ENCODE measurements at regions not wholly inside any gene's neighbourhood (a gene's known extent, or its start where the extent isn't known, plus 50 kb on each side); places are given as distances from the start of the nearest gene placed in this dataset.
"Not testable (repeated sequence)": the region's sequence is repeated elsewhere in the genome, so short reads cannot be mapped to it uniquely, and the experiment has no call there.

DNA sequence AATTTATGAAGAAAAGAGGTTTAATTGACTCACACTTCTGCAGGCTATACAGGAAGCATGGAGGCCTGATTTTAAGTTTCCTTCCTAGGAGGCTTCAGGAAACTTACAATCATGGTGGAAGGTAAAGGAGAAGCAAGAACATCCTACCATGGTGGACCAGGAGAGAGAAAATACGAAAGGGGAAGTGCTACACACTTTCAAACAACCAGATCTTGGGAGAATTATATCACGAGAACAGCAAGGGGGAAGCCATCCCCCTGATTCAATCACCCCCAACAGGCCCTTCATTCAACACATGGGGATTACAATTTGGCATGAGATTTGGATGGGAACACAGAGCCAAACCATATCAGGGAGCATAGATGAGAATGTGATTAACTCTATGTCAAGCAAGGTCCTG, 121.0 kb downstream of the MTHFS start:
- DNase-seq = no peak

DNA sequence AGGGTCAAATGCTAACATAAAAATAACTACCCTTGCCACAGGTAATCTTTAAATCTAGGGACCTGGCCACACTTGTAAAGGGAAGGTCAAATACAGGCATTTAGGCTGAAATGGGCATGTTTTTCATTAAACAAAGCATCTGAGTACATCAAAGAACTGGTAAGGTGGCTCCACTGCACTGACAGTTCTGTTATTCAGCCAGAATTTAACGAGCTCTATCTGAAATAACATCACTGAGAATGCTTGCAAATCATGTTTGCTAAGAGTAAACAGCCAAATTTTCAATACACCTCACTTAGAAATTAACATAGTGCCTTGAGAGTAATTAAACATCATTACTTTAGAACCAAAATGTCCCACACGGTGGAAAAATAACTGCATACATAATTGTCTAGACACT, 118.9 kb downstream of the MTHFS start:
- DNase-seq = no peak

DNA sequence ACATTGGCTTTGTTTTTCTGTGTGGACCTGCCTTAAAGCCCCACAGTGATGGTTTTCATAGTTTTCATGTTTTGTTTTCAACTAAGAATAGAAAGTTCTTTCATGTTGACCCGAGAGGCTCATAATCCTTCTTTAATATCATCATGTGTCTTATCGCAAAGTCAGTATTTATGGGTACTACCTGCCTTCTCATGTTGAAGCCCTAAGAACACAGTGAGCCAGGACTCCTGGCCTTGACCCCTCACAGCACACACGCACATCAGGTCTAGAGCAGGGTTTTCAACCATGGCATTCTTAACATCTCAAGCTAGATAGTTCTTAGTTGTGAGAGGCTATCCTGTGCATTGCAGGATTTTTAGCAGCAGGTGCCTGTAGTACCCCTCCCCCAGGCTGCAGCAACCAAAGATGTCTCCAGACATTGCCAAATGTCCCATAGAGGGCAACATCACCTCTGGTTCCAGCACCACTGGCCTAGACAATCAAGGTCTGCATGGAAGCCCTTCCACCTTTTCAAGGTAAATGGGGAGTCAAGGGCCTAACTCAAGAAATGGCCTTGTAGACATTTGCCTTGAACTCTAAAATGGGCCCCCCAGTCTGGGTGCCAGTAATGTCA, 118.3 kb downstream of the MTHFS start:
- no peak for DNase-seq

DNA sequence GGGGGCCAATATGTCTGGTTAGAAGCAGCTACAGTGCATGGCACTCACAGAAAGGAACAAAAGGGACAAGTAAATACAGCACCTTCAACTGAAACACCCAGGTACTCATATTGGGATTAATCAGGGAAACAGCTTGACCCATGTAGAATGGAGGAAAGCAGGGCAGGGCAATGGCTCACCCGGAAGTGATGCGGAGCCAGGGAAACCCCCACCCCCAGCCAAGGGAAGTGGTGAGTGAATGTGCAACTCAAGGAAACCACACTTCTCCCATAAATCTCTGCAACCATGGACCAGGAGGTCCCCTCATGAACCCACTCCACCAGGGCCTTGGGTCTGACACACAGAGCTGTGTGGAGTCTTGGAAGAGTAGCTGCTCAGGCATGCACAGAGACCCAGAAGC, 117.1 kb downstream of the MTHFS start:
- DNase-seq = peak; percentile 27

DNA sequence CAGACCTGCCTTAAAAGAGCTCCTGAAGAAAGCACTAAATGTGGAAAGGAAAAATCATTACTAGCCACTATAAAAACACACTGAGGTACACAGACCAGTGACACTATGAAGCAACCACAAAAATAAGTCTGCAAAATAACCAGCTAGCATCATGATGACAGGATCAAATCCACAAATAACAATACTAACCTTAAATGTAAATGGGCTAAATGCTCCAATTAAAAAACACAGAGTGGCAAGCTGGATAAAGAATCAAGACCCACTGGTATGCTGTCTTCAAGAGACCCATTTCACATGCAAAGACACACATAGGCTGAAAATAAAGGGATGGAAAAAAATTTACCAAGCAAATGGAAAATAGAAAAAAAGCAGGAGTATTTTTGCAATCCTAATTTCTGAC, 114.5 kb downstream of the MTHFS start:
- DNase-seq = not testable (repeated sequence)
